ENCODE measurements at regions not wholly inside any gene's neighbourhood (a gene's known extent, or its start where the extent isn't known, plus 50 kb on each side); places are given as distances from the start of the nearest gene placed in this dataset.

- H3K9me3 ChIP-seq: no peaks in the 10 kb centered on the region
Observed at GRCh38 chr2:167510071-167510759, 621.9 kb downstream of the XIRP2 start.

GRCh38 chr2:167509586-167509985, 621.3 kb downstream of the XIRP2 start:
- intact Hi-C loops (cut with DNase I; ENCODE audit: low total_unique reads): no loop called here
- no peaks in the 10 kb centered on the region for H3K9me3 ChIP-seq
- peaks cover 0 to 3% of the 10 kb centered on the region in 2 donors for H3K4me1 ChIP-seq
- TF ChIP-seq CTCF (IDR thresholded peaks at IDR 0.05 in 4 of 5, conservative IDR thresholded peaks at IDR 0.05 in 1 of 5): no peak
- no peak for TF ChIP-seq POLR2A (IDR thresholded peaks at IDR 0.05)
- no peak for ATAC-seq
- no peak for DNase-seq
- no peak overlapping the region for H3K27ac ChIP-seq
- in situ Hi-C loops (cut with MboI; ENCODE audit: low sequenced_read_pairs in 4 of 4): no loop called here
- no peaks in the 10 kb centered on the region for H3K36me3 ChIP-seq
- no peaks in the 10 kb centered on the region for H3K27me3 ChIP-seq
- no peak overlapping the region for H3K4me3 ChIP-seq

More at GRCh38 chr2:167510071-167510759, 621.9 kb downstream of the XIRP2 start:
- in situ Hi-C loops (cut with MboI; ENCODE audit: low sequenced_read_pairs in 4 of 4): no loop called here
- Histone ChIP-seq H3K4me1 (peaks cover 0 to 3% of the 10 kb centered on the region in 2 donors), H3K4me3 (no peak overlapping the region), H3K36me3 (no peaks in the 10 kb centered on the region), H3K27me3 (no peaks in the 10 kb centered on the region), H3K27ac (no peak overlapping the region)
- ATAC-seq (no peak), DNase-seq (no peak)
- no peak for TF ChIP-seq POLR2A (IDR thresholded peaks at IDR 0.05)
- no peak for TF ChIP-seq CTCF (IDR thresholded peaks at IDR 0.05 in 4 of 5, conservative IDR thresholded peaks at IDR 0.05 in 1 of 5)
- intact Hi-C loops (cut with DNase I; ENCODE audit: low total_unique reads): no loop called here

DNA sequence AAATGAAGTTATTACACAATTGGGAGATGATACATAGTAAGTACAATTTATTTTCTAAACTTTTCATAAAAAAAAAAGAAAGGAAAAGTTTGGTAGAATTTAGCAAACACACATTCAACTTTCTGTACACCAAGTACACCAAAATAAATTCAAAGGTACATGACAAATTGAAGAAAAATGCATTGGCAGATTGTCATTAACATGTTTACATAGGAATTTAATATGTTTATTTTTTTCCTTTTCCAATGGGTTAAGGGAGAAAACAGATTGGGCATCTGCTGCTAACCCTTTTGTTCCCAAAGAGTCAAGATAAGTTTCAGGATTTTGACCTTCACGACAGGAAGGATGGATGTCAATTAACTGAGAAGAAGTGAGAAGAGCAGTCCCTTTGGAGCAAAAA, 620.4 kb downstream of the XIRP2 start:
- Histone ChIP-seq H3K9me3 (no peaks in the 10 kb centered on the region), H3K4me3 (no peak overlapping the region), H3K4me1 (peaks cover 0 to 3% of the 10 kb centered on the region in 2 donors), H3K36me3 (no peaks in the 10 kb centered on the region), H3K27me3 (no peaks in the 10 kb centered on the region), H3K27ac (no peak overlapping the region)
- ATAC-seq (no peak), DNase-seq (no peak)
- in situ Hi-C loops (cut with MboI; ENCODE audit: low sequenced_read_pairs in 4 of 4): no loop called here
- intact Hi-C loops (cut with DNase I; ENCODE audit: low total_unique reads): no loop called here
- no peak for TF ChIP-seq POLR2A (IDR thresholded peaks at IDR 0.05)
- no peak for TF ChIP-seq CTCF (IDR thresholded peaks at IDR 0.05 in 4 of 5, conservative IDR thresholded peaks at IDR 0.05 in 1 of 5)

DNA sequence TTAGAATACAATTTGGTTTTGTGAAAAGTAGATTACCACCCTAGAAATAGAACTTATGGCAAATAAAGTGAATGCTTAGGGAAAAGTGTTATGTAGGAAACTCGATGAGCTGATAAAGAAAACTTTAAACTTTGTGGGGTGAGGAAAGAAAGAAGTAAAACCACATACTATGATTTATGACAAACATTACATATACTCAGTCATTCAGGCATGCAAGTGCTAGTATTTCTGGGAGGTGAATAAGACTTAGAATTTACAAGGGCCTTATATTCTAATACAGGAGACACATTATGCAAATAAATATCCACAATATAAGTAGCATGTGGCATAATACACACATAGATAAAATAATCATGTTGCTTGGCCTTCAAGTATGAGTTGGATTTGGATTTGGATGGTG, 618.1 kb downstream of the XIRP2 start:
- in situ Hi-C loops (cut with MboI; ENCODE audit: low sequenced_read_pairs in 4 of 4) (no loop called here), intact Hi-C loops (cut with DNase I; ENCODE audit: low total_unique reads) (no loop called here)
- TF ChIP-seq CTCF (IDR thresholded peaks at IDR 0.05 in 4 of 5, conservative IDR thresholded peaks at IDR 0.05 in 1 of 5): no peak
- no peak for TF ChIP-seq POLR2A (IDR thresholded peaks at IDR 0.05)
- no peak for ATAC-seq
- DNase-seq: no peak
- no peaks in the 10 kb centered on the region for H3K9me3 ChIP-seq
- H3K4me3 ChIP-seq: no peak overlapping the region
- no peak overlapping the region for H3K27ac ChIP-seq
- H3K4me1 ChIP-seq: peaks cover 0 to 3% of the 10 kb centered on the region in 2 donors
- no peaks in the 10 kb centered on the region for H3K36me3 ChIP-seq
- no peaks in the 10 kb centered on the region for H3K27me3 ChIP-seq

- Histone ChIP-seq H3K9me3 (no peaks in the 10 kb centered on the region), H3K27ac (no peak overlapping the region), H3K4me3 (no peak overlapping the region), H3K4me1 (peaks cover 0 to 3% of the 10 kb centered on the region in 2 donors), H3K36me3 (no peaks in the 10 kb centered on the region), H3K27me3 (no peaks in the 10 kb centered on the region)
- intact Hi-C loops (cut with DNase I; ENCODE audit: low total_unique reads): no loop called here
- in situ Hi-C loops (cut with MboI; ENCODE audit: low sequenced_read_pairs in 4 of 4): no loop called here
- no peak for TF ChIP-seq POLR2A (IDR thresholded peaks at IDR 0.05)
- TF ChIP-seq CTCF (IDR thresholded peaks at IDR 0.05 in 4 of 5, conservative IDR thresholded peaks at IDR 0.05 in 1 of 5): no peak
- ATAC-seq: no peak
- DNase-seq: no peak
Observed at GRCh38 chr2:167504695-167505094, 616.4 kb downstream of the XIRP2 start.

Measured in gastrocnemius medialis (tissue), 4 donors.